ENCODE measurements at regions not wholly inside any gene's neighbourhood (a gene's known extent, or its start where the extent isn't known, plus 50 kb on each side); places are given as distances from the start of the nearest gene placed in this dataset.

- TF ChIP-seq, protein P1, sequence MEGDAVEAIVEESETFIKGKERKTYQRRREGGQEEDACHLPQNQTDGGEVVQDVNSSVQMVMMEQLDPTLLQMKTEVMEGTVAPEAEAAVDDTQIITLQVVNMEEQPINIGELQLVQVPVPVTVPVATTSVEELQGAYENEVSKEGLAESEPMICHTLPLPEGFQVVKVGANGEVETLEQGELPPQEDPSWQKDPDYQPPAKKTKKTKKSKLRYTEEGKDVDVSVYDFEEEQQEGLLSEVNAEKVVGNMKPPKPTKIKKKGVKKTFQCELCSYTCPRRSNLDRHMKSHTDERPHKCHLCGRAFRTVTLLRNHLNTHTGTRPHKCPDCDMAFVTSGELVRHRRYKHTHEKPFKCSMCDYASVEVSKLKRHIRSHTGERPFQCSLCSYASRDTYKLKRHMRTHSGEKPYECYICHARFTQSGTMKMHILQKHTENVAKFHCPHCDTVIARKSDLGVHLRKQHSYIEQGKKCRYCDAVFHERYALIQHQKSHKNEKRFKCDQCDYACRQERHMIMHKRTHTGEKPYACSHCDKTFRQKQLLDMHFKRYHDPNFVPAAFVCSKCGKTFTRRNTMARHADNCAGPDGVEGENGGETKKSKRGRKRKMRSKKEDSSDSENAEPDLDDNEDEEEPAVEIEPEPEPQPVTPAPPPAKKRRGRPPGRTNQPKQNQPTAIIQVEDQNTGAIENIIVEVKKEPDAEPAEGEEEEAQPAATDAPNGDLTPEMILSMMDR (conservative IDR thresholded peaks at IDR 0.05; ENCODE audit: low read length): no peak
- DNase-seq (ENCODE audit: low read depth): no peak
- no peak overlapping the region for H3K4me3 ChIP-seq (ENCODE audit: low read length)
Observed at GRCh38 chr5:172529896-172530295, 75.6 kb upstream of the SH3PXD2B start.

DNA sequence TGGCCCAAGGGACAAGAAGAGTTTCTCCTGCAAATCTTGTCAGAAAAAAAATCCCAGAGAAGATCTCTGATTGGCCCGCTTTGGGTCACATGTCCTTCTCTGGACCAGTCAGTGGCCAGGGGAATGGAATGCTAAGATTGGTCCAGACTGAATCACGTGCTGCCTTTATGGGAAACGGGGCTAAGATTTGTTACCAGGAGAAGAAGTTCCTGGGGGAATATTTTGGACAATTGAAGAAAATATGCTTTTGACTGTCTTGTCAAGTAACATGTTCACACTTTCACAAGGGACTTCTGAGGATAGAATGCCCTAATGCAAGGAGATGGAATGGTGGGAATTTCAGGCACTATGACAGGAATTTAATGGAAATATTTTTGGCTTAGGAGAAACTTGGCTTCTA, 74.1 kb upstream of the SH3PXD2B start:
- no peak overlapping the region for H3K4me3 ChIP-seq (ENCODE audit: low read length)
- DNase-seq (ENCODE audit: low read depth): peak; percentile 53
- TF ChIP-seq, protein P1 (conservative IDR thresholded peaks at IDR 0.05; ENCODE audit: low read length): no peak

DNA sequence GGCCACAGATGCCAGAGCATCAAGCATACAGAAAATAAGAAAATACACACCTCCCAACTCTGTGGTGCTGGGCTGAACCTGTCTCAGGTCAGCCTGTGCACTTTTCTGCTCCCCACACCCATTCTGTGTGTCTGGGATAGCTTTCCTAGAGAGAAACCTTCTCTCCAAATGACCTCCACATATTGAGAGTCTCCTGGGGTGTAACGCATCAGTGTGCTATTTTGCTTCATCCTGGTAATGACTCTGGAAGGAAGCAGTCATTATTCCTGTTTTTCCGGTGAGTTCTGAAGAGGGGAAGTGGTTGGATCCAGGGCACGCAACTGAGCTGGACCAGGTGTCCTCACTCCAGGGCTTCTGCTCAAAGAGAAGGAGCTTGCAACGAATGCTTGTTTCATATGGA, 73.2 kb upstream of the SH3PXD2B start:
- TF ChIP-seq, protein P1 (conservative IDR thresholded peaks at IDR 0.05; ENCODE audit: low read length): no peak
- DNase-seq (ENCODE audit: low read depth): no peak
- no peak overlapping the region for H3K4me3 ChIP-seq (ENCODE audit: low read length)

DNA sequence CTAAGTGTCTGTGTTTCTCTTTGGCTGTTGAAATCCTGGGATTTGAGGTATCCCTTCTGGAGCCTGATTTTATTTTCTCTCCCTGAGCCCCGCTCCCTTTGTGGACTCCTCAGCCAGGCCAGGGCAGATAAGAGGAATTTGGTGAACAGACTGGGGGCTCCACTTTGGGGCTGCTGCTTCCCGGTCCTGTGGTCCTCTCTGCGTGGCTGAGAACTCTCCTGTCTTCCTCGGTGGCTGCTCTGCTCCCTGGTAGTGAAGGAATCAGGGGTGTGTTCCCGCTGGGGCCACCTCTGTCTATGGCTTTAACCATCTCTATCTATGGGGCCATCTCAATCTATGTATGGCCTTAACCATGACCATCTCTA, 71.7 kb upstream of the SH3PXD2B start:
- no peak for DNase-seq (ENCODE audit: low read depth)
- TF ChIP-seq, protein P1 (conservative IDR thresholded peaks at IDR 0.05; ENCODE audit: low read length): no peak
- no peak overlapping the region for H3K4me3 ChIP-seq (ENCODE audit: low read length)

GRCh38 chr5:172525307-172525995, 71.1 kb upstream of the SH3PXD2B start:
- TF ChIP-seq, protein P1 (conservative IDR thresholded peaks at IDR 0.05; ENCODE audit: low read length): no peak
- no peak overlapping the region for H3K4me3 ChIP-seq (ENCODE audit: low read length)

GRCh38 chr5:172524573-172525021, 70.3 kb upstream of the SH3PXD2B start:
- DNase-seq (ENCODE audit: low read depth): no peak
- TF ChIP-seq, protein P1 (conservative IDR thresholded peaks at IDR 0.05; ENCODE audit: low read length): no peak
- no peak overlapping the region for H3K4me3 ChIP-seq (ENCODE audit: low read length)

More at GRCh38 chr5:172525307-172525995, 71.1 kb upstream of the SH3PXD2B start:
- no peak for DNase-seq (ENCODE audit: low read depth)

- no peak overlapping the region for H3K4me3 ChIP-seq (ENCODE audit: low read length)
- TF ChIP-seq, protein P1 (conservative IDR thresholded peaks at IDR 0.05; ENCODE audit: low read length): no peak
- DNase-seq (ENCODE audit: low read depth): no peak
Observed at GRCh38 chr5:172523146-172523745, 68.9 kb upstream of the SH3PXD2B start.
